ENCODE measurements at regions not wholly inside any gene's neighbourhood (a gene's known extent, or its start where the extent isn't known, plus 50 kb on each side); places are given as distances from the start of the nearest gene placed in this dataset.

DNA sequence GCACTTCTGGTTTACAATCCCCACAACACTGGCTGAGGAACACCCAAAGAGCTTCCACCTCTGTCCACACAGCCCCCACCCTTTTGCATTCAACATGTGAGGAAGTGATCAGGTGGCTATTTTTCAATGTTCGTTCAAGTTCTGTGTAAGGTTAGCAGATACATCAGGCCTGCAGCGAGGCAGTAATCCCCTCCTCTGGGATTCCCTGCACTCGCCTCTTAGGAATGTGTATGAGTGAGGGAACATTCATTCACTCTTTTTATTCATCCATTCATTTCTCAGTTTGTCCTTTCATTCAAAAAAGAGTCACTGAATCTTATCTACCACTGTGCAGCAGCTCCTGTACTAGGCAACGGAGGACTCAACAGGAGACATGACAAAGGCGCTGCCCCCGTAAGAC is 236.4 kb upstream of the PRDM1 start:
- DNase-seq, result no peak

GRCh38 chr6:105847433-105847832 is 238.7 kb upstream of the PRDM1 start:
- no peak for DNase-seq

GRCh38 chr6:105844275-105844883 is 241.8 kb upstream of the PRDM1 start:
- DNase-seq, result no peak

DNA sequence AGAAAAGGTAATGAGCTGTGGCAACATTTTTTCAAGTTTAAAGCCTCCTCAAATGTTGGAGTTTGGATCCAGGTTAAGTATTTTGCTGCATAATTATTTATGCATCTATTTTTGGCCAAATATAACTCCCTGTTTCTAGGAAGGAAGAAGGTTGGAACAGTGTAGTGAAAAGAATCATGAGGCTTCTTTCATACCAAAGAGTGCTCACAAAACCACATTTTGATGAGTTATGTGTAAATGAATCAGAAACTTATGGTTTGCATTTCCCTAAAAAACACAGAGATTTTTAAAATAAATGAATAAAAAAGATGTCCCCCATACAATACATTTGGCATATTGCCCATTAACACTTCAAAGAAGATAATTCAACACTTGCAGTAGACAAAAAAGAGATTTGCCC is 246.9 kb upstream of the PRDM1 start:
- peak; percentile 18 for DNase-seq

- peak; percentile 18 for DNase-seq
Measured at GRCh38 chr6:105838171-105838570, 248.0 kb upstream of the PRDM1 start.

GRCh38 chr6:105836889-105837288 is 249.2 kb upstream of the PRDM1 start:
- DNase-seq, result no peak

GRCh38 chr6:105836379-105836778 is 249.8 kb upstream of the PRDM1 start:
- no peak for DNase-seq

GRCh38 chr6:105835373-105835772 is 250.8 kb upstream of the PRDM1 start:
- peak; percentile 56 for DNase-seq

- DNase-seq, result no peak
Measured at GRCh38 chr6:105833959-105834947, 251.9 kb upstream of the PRDM1 start.

DNA sequence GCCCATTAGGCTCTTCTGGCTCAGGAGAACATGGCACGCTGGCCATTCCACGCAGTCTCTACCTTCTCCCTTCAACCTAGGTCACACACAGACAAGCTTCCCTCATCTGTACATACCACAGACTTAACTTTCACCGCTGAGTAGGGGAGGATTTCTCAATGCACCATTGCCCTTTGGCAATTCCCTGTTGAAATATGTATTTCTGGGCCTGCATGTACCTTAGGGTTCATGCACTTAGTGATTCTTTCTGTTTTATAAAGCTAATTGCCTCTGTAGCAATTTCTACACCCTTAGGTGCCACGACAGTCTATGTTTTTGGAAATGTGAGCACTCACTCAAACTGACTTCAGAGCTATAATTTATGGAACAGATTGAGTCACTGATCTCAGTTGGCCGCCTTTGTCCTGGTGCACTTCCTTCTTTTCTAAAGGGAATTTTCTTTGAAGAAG is 253.8 kb upstream of the PRDM1 start:
- DNase-seq, result no peak

DNA sequence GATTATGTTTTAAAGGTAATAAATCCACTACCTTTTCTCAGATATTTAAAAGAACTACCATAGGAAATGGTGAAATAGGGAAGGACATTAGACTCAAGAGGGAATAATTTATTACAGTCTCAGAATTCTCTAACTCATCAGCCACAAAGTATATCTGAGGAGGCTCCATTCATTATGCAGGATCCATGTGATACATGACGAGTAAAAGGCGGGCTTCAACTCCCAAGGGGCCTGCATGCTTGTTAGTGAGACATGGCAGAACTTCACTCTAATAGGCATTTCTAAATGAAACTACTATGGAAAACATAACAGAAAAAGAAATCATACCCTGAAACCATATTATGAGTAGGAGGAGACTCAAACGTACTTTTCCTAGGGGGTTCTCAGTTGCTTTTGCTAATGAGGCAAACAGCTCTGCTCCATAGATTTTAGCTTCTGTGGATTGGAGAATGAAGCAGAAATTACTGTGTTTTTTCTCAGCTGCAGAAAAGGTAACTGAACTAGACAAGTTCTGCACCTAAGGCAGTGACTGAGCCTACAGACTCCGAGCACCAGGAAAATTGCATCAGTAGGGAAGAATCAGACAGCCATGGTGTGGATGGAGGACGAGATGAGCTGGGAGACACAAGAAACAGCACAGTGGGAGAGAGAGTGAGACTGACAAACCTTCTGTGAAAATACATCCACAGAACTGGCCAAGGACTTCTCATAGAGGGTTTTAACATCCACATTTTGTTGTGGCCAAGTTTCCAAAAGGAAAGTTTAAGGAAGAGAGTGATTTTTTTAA is 254.6 kb upstream of the PRDM1 start:
- no peak for DNase-seq

DNA sequence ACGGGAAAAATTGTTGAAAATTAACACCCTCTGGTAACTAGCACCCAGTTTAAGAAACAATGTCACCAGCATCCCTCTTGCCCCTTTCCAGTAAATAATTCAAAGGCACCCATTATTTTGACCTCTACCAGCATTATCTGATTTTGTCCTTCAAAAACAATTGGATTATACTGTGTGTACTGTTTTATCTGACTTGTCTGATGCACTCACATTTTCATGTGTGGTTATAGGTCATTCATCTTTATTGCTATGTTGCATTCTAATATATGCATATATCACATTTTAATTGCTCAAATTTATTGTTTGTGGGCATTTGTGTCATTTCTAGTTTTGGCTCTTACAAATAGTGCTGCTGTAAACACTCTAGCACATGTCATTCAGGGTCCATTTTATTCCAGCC is 260.9 kb upstream of the PRDM1 start:
- DNase-seq, result no peak

- DNase-seq, result no peak
Measured at GRCh38 chr6:105824732-105825131, 261.4 kb upstream of the PRDM1 start.

DNA sequence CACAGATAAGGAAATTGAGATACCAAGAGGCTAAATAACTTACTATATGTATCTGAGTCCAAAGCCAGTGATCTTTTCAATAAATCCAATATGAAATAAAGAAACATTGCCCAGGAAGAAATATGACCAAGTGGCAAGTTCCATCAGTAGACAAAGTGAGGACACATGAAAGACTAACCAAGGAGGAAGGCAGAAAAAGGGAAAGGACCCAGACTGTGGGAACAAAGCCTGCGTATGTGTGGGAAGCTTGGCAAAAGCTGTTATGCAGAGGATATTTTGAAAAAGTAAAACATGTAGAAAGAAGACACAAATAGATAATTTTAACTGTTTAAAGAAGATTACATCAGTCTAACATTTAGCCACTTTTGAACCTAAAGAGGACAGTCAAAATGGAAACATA is 264.4 kb upstream of the PRDM1 start:
- no peak for DNase-seq

DNA sequence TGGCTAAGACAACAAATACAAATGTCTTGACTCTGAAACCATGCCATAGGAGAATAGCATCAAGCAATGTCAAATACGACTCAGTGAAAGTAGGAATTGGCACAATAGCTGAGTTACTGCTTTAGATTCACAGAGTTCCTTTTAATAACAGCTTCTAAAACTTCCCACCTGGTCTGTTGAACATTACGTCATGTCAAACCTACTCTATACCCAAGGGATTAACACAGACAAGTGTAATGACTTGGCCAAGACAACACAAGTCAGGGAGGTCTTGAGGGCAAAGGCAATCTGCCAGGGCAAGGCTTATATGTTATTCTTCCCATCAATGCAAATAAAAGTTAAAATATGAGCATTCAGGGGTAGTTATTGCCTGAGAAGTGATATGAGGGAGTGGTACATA is 265.1 kb upstream of the PRDM1 start:
- DNase-seq, result no peak

- no peak for DNase-seq
Measured at GRCh38 chr6:105819745-105820144, 266.4 kb upstream of the PRDM1 start.

GRCh38 chr6:105818505-105818904 is 267.6 kb upstream of the PRDM1 start:
- DNase-seq, result no peak

DNA sequence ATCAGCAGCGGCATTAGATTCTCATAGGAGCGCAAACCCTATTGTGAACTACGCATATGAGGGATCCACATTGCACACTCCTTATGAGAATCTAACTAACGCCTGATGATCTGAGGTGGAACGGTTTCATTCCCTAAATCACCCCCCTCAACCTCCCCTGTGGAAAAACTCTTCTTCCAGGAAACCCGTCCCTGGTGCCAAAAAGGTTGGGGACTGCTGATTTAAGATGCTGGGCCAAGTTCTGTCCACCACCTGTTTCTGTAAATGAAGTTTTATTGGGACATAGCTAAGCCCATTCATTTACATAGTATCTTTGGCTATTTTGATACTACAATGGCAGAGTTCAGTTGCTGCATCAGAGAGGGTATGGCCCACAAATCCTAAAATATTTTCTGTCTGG is 268.2 kb upstream of the PRDM1 start:
- DNase-seq, result no peak

DNA sequence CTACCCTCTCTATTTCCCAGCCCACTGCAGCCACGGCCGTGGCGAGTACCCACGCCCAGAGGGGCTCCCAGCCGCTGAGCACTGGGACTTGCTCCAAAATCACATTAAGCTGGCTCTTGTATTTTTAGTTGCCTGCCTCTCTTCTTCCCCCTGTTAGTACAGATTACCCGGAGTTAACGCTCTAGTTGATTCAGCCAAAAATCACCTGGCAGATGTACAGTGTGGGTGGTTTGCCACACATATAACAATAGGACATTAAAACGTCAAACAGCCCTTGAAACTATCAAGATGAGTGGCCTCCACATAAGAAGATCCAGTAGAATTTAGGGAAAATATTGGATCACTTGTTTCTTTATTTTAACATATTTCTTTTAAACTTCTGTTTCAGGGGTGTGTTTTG is 268.8 kb upstream of the PRDM1 start:
- no peak for DNase-seq

- no peak for DNase-seq
Measured at GRCh38 chr6:105816847-105817246, 269.3 kb upstream of the PRDM1 start.

DNA sequence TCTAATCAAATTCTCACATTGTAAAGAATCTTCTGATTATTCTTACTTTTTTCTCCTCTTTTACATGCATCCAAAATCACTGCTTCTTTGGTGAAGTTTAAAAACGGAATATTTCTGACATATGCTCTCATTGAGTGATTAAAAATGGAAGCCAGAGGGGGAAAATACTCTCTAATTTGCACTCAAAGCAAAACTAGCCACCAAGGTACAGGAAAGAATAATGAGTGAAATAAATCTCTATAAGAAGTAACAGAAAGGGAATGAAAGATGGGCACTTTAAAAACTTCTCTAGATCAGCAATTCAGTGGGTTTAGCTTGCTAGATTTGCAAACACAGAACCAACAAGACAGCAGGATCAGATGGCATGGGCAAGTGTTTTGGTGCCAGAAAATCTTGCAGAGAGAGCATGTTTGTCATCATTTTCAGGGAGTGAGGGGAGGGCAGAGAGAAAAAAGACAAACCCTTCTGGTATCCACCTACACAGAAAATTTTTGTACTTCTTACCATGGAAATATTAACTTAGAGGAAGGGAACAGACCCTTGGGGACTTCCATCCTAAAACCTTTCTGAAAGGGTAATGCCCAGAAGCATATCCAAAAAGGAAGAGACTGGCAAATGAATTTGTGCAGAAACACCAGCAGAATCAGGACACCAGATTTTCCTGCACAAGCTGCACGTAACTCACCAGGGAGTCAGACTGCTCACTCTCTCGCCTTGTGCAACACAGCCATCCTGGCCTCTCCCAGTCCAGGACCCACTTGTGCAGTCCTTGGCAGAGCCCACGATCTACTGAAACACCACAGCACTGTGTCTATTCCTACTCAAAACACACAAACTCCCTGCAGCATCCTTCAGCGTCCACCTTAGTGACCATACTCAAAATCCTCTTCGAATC is 270.2 kb upstream of the PRDM1 start:
- DNase-seq, result no peak

All from tongue (tissue), 1 donor.